Common myeloid progenitor, CD34-positive (primary cell): ENCODE measurements at regions not wholly inside any gene's neighbourhood (a gene's known extent, or its start where the extent isn't known, plus 50 kb on each side); places are given as distances from the start of the nearest gene placed in this dataset.

Experiments used
- CTCF ChIA-PET: fragments of 350-600 bp; sonication (Branson Sonifier 250); formaldehyde crosslinking; loops from one replicate; lab custom pipeline; 2021; ENCODE audit warnings: antibody characterized with exemption; lab: Charles Lee
- POLR2A ChIA-PET: fragments of 350-600 bp; sonication (Branson Sonifier 250); formaldehyde crosslinking; loops from one replicate; lab custom pipeline; 2021; ENCODE audit warnings: antibody characterized with exemption; lab: Charles Lee
- DNase-seq, 3 donors: peaks; one replicate each; pipeline versions ENCODE4 v3.0.0 to v3.0.0-alpha.2; 2013
- H3K27ac ChIP-seq, 2 experiments: 1 replicate in 1 of 2; 2 replicates in 1 of 2; pipeline ENCODE4 v1.7.0; 2013; ENCODE audit warnings: inconsistent platforms in 2 of 2, low read length in 2 of 2, mild to moderate bottlenecking in 2 of 2, low read depth in 1 of 2, moderate library complexity in 1 of 2; ENCODE audit not compliant: severe bottlenecking in 2 of 2, insufficient read depth in 1 of 2, poor library complexity in 1 of 2
- H3K27me3 ChIP-seq, 5 experiments: replicated peaks in 2 of 5; 1 replicate in 3 of 5; 2 replicates in 2 of 5; pipeline versions ENCODE4 v1.6.1 to v1.7.0; 2013; ENCODE audit warnings: low read length in 4 of 5, mild to moderate bottlenecking in 2 of 5, moderate library complexity in 2 of 5, inconsistent platforms in 1 of 5; ENCODE audit not compliant: insufficient read depth in 5 of 5, control insufficient read depth in 4 of 5
- H3K36me3 ChIP-seq, 4 experiments: 1 replicate in 2 of 4; 2 replicates in 2 of 4; pipeline versions ENCODE4 v1.6.1 to v1.7.0; 2013; ENCODE audit warnings: low read length in 3 of 4, control low read depth in 1 of 4, mild to moderate bottlenecking in 1 of 4; ENCODE audit not compliant: control insufficient read depth in 4 of 4, insufficient read depth in 4 of 4
- H3K4me1 ChIP-seq, 4 experiments: 1 replicate in 3 of 4; 2 replicates in 1 of 4; pipeline versions ENCODE4 v1.6.1 to v1.7.1; 2013; ENCODE audit warnings: low read length in 3 of 4, mild to moderate bottlenecking in 3 of 4, control low read depth in 1 of 4, inconsistent platforms in 1 of 4, moderate library complexity in 1 of 4; ENCODE audit not compliant: control insufficient read depth in 4 of 4, insufficient read depth in 4 of 4; ENCODE audit errors: control extremely low read depth in 1 of 4
- H3K4me3 ChIP-seq, 7 experiments: 1 replicate in 4 of 7; 2 replicates in 3 of 7; pipeline versions ENCODE4 v1.5.1 to v1.7.0; 2013; ENCODE audit warnings: mild to moderate bottlenecking in 7 of 7, low read length in 6 of 7, moderate library complexity in 6 of 7, inconsistent platforms in 2 of 7, low read depth in 2 of 7, control low read depth in 1 of 7; ENCODE audit not compliant: insufficient read depth in 4 of 7, control insufficient read depth in 1 of 7; ENCODE audit errors: extremely low read depth in 1 of 7
- H3K9me3 ChIP-seq, 5 experiments: 1 replicate in 4 of 5; 2 replicates in 1 of 5; pipeline versions ENCODE4 v1.6.1 to v1.7.1; 2013; ENCODE audit warnings: low read length in 4 of 5, mild to moderate bottlenecking in 2 of 5, inconsistent platforms in 1 of 5, low read depth in 1 of 5, moderate library complexity in 1 of 5; ENCODE audit not compliant: control insufficient read depth in 4 of 5, insufficient read depth in 2 of 5; ENCODE audit errors: control extremely low read depth in 1 of 5
- WGBS: methylation state at CpG from one replicate; pipeline ENCODE4 v1.1.5; 2013; ENCODE audit not compliant: insufficient coverage; 5-methylcytosine and 5-hydroxymethylcytosine counted together

GRCh38 chr3:72203613-72204349, 418.8 kb upstream of the PROK2 start:
- Histone ChIP-seq H3K36me3 (no peaks in the 10 kb centered on the region), H3K27ac (no peak overlapping the region), H3K4me3 (no peak overlapping the region), H3K9me3 (peaks cover 0 to 8% (median 3%) of the 10 kb centered on the region in 5 experiments), H3K4me1 (no peaks in the 10 kb centered on the region), H3K27me3 (no peaks in the 10 kb centered on the region)
- CTCF ChIA-PET: interaction anchor here (0.9 kb wide), 1 partner anchor 10 kb away, joined by 3 read pairs; no protein-coding TSS in a partner anchor
- 82% methylated on average over 8 of the region's 8 CpGs for WGBS
- no peak for DNase-seq
- POLR2A ChIA-PET: interaction anchor here (0.7 kb wide), 1 partner anchor 505 kb away, joined by 3 read pairs; no protein-coding TSS in a partner anchor

GRCh38 chr3:72203105-72203504, 418.2 kb upstream of the PROK2 start:
- Histone ChIP-seq H3K27ac (no peak overlapping the region), H3K36me3 (no peaks in the 10 kb centered on the region), H3K27me3 (no peaks in the 10 kb centered on the region), H3K9me3 (peaks cover 0 to 8% (median 3%) of the 10 kb centered on the region in 5 experiments), H3K4me1 (no peaks in the 10 kb centered on the region), H3K4me3 (no peak overlapping the region)
- no peak for DNase-seq
- ChIA-PET CTCF (interaction anchor here (0.9 kb wide), 1 partner anchor 11 kb away, joined by 3 read pairs; no protein-coding TSS in a partner anchor), POLR2A (interaction anchor here (0.7 kb wide), 1 partner anchor 504 kb away, joined by 3 read pairs; no protein-coding TSS in a partner anchor)
- WGBS: 95% methylated on average over 4 of the region's 4 CpGs

- WGBS: 100% methylated on average over 1 of the region's 1 CpG
- Histone ChIP-seq H3K4me1 (no peaks in the 10 kb centered on the region), H3K9me3 (peaks cover 0 to 8% (median 3%) of the 10 kb centered on the region in 5 experiments), H3K27ac (no peak overlapping the region), H3K27me3 (no peaks in the 10 kb centered on the region), H3K4me3 (no peak overlapping the region), H3K36me3 (no peaks in the 10 kb centered on the region)
- DNase-seq: no peak
- ChIA-PET POLR2A (no interaction called here), CTCF (no interaction called here)
Observed at GRCh38 chr3:72200332-72200731, 415.4 kb upstream of the PROK2 start.

- H3K27me3 ChIP-seq: no peaks in the 10 kb centered on the region
- no peak overlapping the region for H3K4me3 ChIP-seq
- no peak for DNase-seq
- no peak overlapping the region for H3K27ac ChIP-seq
- ChIA-PET POLR2A (no interaction called here), CTCF (no interaction called here)
- 100% methylated on average over 2 of the region's 3 CpGs for WGBS
- H3K36me3 ChIP-seq: no peaks in the 10 kb centered on the region
- no peaks in the 10 kb centered on the region for H3K4me1 ChIP-seq
- peaks cover 0 to 8% (median 3%) of the 10 kb centered on the region in 5 experiments for H3K9me3 ChIP-seq
Observed at GRCh38 chr3:72199530-72199929, 414.6 kb upstream of the PROK2 start.

GRCh38 chr3:72196377-72196929, 411.5 kb upstream of the PROK2 start:
- ChIA-PET CTCF (interaction anchor here (1.0 to 1.6 kb wide), 4 partner anchors 12 to 623 kb away, joined by 3 to 6 read pairs (median 3); no protein-coding TSS in a partner anchor), POLR2A (no interaction called here)
- 97% methylated on average over 4 of the region's 6 CpGs for WGBS

GRCh38 chr3:72195895-72196294, 410.9 kb upstream of the PROK2 start:
- WGBS: 100% methylated on average over 3 of the region's 3 CpGs
- Histone ChIP-seq H3K27ac (no peak overlapping the region), H3K4me3 (no peak overlapping the region), H3K4me1 (no peaks in the 10 kb centered on the region), H3K27me3 (no peaks in the 10 kb centered on the region), H3K9me3 (peaks cover 0 to 15% (median 3%) of the 10 kb centered on the region in 5 experiments), H3K36me3 (no peaks in the 10 kb centered on the region)
- ChIA-PET CTCF (interaction anchor here (0.9 to 1.6 kb wide), 5 partner anchors 11 to 624 kb away, joined by 3 to 6 read pairs (median 3); no protein-coding TSS in a partner anchor), POLR2A (no interaction called here)
- DNase-seq: no peak

More at GRCh38 chr3:72196377-72196929, 411.5 kb upstream of the PROK2 start:
- Histone ChIP-seq H3K4me3 (no peak overlapping the region), H3K36me3 (no peaks in the 10 kb centered on the region), H3K27me3 (no peaks in the 10 kb centered on the region), H3K4me1 (no peaks in the 10 kb centered on the region), H3K27ac (no peak overlapping the region), H3K9me3 (peaks cover 0 to 17% (median 3%) of the 10 kb centered on the region in 5 experiments)
- no peak for DNase-seq

- no peak for DNase-seq
- H3K4me1 ChIP-seq: no peaks in the 10 kb centered on the region
- H3K36me3 ChIP-seq: no peaks in the 10 kb centered on the region
- ChIA-PET POLR2A (no interaction called here), CTCF (no interaction called here)
- H3K27me3 ChIP-seq: no peaks in the 10 kb centered on the region
- peaks cover 0 to 9% (median 0%) of the 10 kb centered on the region in 5 experiments for H3K9me3 ChIP-seq
- H3K27ac ChIP-seq: no peak overlapping the region
- H3K4me3 ChIP-seq: no peak overlapping the region
- 100% methylated on average over 2 of the region's 6 CpGs for WGBS
Observed at GRCh38 chr3:72194458-72194857, 409.5 kb upstream of the PROK2 start.
